ENCODE measurements at regions not wholly inside any gene's neighbourhood (a gene's known extent, or its start where the extent isn't known, plus 50 kb on each side); places are given as distances from the start of the nearest gene placed in this dataset.

DNA sequence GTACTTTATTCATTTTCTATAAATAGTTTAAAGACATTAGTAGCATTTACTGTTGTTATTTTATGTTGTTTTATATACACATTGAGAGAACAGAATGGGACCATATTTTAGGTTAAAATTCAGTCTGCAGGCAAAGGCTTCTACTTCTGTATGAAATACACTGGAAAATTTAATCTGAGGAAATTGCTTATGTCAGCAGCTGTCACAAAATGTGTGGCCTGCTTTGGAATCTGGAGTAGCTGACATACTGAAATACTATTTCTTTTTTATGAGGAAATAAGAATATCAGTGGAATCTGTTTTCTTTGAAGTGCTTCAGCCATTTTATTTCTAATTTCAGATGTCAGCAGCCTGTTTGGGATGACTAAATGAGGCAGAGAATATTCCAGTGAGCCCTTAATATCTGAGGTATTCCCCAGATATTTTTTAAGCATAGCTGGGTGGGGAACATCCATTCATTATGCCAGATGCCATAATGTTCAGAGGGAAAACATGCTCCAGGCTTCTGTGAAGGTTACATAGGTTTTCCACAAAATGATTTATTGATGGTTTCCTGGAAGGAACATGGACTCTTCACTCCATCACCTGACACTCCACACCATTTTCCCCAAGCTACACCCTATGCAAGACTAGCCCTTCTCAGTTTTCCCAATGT lies 267.1 kb downstream of the ARL4A start:
- no peaks in the 10 kb centered on the region for H3K4me1 ChIP-seq (ENCODE audit: control insufficient read depth, insufficient read depth, low read length)
- ChIA-PET POLR2A (no interaction called here), CTCF (no interaction called here), RAD21 (ENCODE audit: unreplicated experiment) (no interaction called here), SMC1A (ENCODE audit: uncharacterized antibody, unreplicated experiment) (interaction anchor here (1.4 kb wide), 1 partner anchor 20 kb away, joined by 3 read pairs; no protein-coding TSS in a partner anchor)
- H4K20me1 ChIP-seq (ENCODE audit: control insufficient read depth, insufficient read depth): no peaks in the 10 kb centered on the region
- no peak overlapping the region for H3K27ac ChIP-seq (ENCODE audit: control insufficient read depth, insufficient read depth)
- intact Hi-C loops (cut with micrococcal nuclease; ENCODE audit: unreplicated experiment) (no loop called here), in situ Hi-C loops (cut with MboI) (no loop called here)
- no peak overlapping the region for H3K4me2 ChIP-seq (ENCODE audit: control insufficient read depth, insufficient read depth)
- no peaks in the 10 kb centered on the region for H3K9me3 ChIP-seq (replicated peaks; ENCODE audit: control insufficient read depth, insufficient read depth, low read length)
- ATAC-seq (no peak), FAIRE-seq (no peak), DNase-seq (ENCODE audit: low read depth, low spot score) (no peak)
- H3K4me3 ChIP-seq: no peak overlapping the region
- no peaks in the 10 kb centered on the region for H3K79me2 ChIP-seq (ENCODE audit: control insufficient read depth, insufficient read depth, low read length)
- no peaks in the 10 kb centered on the region for H3K27me3 ChIP-seq (replicated peaks in 1 of 2; ENCODE audit: control insufficient read depth in 2 of 2, insufficient read depth in 2 of 2, low read length in 1 of 2)
- no peaks in the 10 kb centered on the region for H3K36me3 ChIP-seq (ENCODE audit: control insufficient read depth in 2 of 2, insufficient read depth in 2 of 2, low read length in 1 of 2)
- TF ChIP-seq POU2F2 (IDR thresholded peaks at IDR 0.05; ENCODE audit: borderline replicate concordance, low read depth, low read length) (no peak), MXI1 (IDR thresholded peaks at IDR 0.05; ENCODE audit: low read depth, low read length) (no peak), EZH2 (IDR thresholded peaks at IDR 0.05; ENCODE audit: borderline replicate concordance, control insufficient read depth, low read depth, low read length) (no peak), SIN3A (IDR thresholded peaks at IDR 0.05; ENCODE audit: low read depth, low read length) (no peak), ZSCAN29 (IDR thresholded peaks at IDR 0.05) (no peak), STAT3 (IDR thresholded peaks at IDR 0.05; ENCODE audit: low read depth, low read length) (no peak)
- TF ChIP-seq, protein P1, sequence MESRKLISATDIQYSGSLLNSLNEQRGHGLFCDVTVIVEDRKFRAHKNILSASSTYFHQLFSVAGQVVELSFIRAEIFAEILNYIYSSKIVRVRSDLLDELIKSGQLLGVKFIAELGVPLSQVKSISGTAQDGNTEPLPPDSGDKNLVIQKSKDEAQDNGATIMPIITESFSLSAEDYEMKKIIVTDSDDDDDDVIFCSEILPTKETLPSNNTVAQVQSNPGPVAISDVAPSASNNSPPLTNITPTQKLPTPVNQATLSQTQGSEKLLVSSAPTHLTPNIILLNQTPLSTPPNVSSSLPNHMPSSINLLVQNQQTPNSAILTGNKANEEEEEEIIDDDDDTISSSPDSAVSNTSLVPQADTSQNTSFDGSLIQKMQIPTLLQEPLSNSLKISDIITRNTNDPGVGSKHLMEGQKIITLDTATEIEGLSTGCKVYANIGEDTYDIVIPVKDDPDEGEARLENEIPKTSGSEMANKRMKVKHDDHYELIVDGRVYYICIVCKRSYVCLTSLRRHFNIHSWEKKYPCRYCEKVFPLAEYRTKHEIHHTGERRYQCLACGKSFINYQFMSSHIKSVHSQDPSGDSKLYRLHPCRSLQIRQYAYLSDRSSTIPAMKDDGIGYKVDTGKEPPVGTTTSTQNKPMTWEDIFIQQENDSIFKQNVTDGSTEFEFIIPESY (IDR thresholded peaks at IDR 0.05): no peak
- no TSS peak for BruUV-seq (replicated peaks)
- H2AFZ ChIP-seq (ENCODE audit: control insufficient read depth, low read depth, low read length): no peak overlapping the region
- H3K9ac ChIP-seq (ENCODE audit: control insufficient read depth, insufficient read depth, low read length): no peak overlapping the region

All from GM12878 (cell line).